ENCODE measurements at regions not wholly inside any gene's neighbourhood (a gene's known extent, or its start where the extent isn't known, plus 50 kb on each side); places are given as distances from the start of the nearest gene placed in this dataset.

- CTCF ChIA-PET (ENCODE audit: partially characterized antibody) = interaction anchor here (1.0 to 1.6 kb wide), 2 partner anchors 49 to 238 kb away, joined by 3 read pairs; no protein-coding TSS in a partner anchor
- no peak overlapping the region for H3K56ac ChIP-seq (replicated peaks; ENCODE audit: insufficient read length, low read depth, low read length)
- no peak overlapping the region for H2BK15ac ChIP-seq (ENCODE audit: low read length)
- no peaks in the 10 kb centered on the region; the same call in 1 of the 2 replicates for H3K23me2 ChIP-seq (ENCODE audit: low read depth, low read length)
- no peak overlapping the region for H2AK5ac ChIP-seq (ENCODE audit: low read depth, low read length)
- H3K79me2 ChIP-seq (ENCODE audit: control insufficient read depth in 1 of 2, insufficient read depth in 2 of 2, low read length in 2 of 2) = no peaks in the 10 kb centered on the region
- H2BK12ac ChIP-seq (ENCODE audit: low read depth, low read length) = no peak overlapping the region
- no peak for FAIRE-seq
- H3K18ac ChIP-seq (ENCODE audit: extremely low read depth, low read length) = no peak overlapping the region
- H3K4ac ChIP-seq (replicated peaks; ENCODE audit: insufficient read length, low read depth, low read length) = no peak overlapping the region
- H4K91ac ChIP-seq (replicated peaks; ENCODE audit: insufficient read length, low read length) = no peak overlapping the region
- H3K4me3 ChIP-seq (ENCODE audit: extremely low read depth in 1 of 4, insufficient read depth in 2 of 4, low read depth in 3 of 4, low read length in 4 of 4) = no peak overlapping the region
- TF ChIP-seq TAF7 (optimal IDR thresholded peaks at IDR 0.05; ENCODE audit: borderline replicate concordance, low read depth, low read length) (no peak), ATF3 (IDR thresholded peaks at IDR 0.05; ENCODE audit: insufficient read depth, low read depth, low read length) (no peak), ATF2 (IDR thresholded peaks at IDR 0.05; ENCODE audit: low read length) (no peak), TEAD4 (IDR thresholded peaks at IDR 0.05; ENCODE audit: low read depth, low read length) (no peak), SIRT6 (IDR thresholded peaks at IDR 0.05; ENCODE audit: low read length) (no peak), POLR2AphosphoS5 (IDR thresholded peaks at IDR 0.05; ENCODE audit: low read depth, low read length) (no peak), POU5F1 (IDR thresholded peaks at IDR 0.05; ENCODE audit: low read depth, low read length) (no peak), SIN3A (conservative IDR thresholded peaks at IDR 0.05 in 1 of 2, IDR thresholded peaks at IDR 0.05 in 1 of 2; ENCODE audit: low read depth in 1 of 2, low read length in 2 of 2) (no peak)
- no peak overlapping the region for H3K4me2 ChIP-seq (ENCODE audit: insufficient read depth in 1 of 2, low read depth in 2 of 2, low read length in 2 of 2)
- no peak overlapping the region for H3K27ac ChIP-seq (ENCODE audit: low read depth, low read length)
- DNase-seq (ENCODE audit: low read depth in 1 of 2, low spot score in 2 of 2) = no peak
- no peak overlapping the region for H2BK5ac ChIP-seq (ENCODE audit: low read depth, low read length)
- no peaks in the 10 kb centered on the region for H3K36me3 ChIP-seq (ENCODE audit: control insufficient read depth in 2 of 4, insufficient read depth in 4 of 4, low read length in 3 of 4)
- no peak overlapping the region for H2BK20ac ChIP-seq (ENCODE audit: low read length)
- no peaks in the 10 kb centered on the region for H3K79me1 ChIP-seq (ENCODE audit: low read depth, low read length)
- H4K20me1 ChIP-seq (replicated peaks in 1 of 2; ENCODE audit: control insufficient read depth in 1 of 2, insufficient read depth in 2 of 2, low read length in 2 of 2) = no peaks in the 10 kb centered on the region
- no peak overlapping the region for H2BK120ac ChIP-seq (replicated peaks; ENCODE audit: low read depth, low read length)
- no peaks in the 10 kb centered on the region for H3K27me3 ChIP-seq (replicated peaks in 1 of 4; ENCODE audit: control insufficient read depth in 3 of 4, extremely low read depth in 1 of 4, insufficient read depth in 3 of 4, low read length in 3 of 4)
- WGBS, 2 experiments (ENCODE audit: extremely low coverage in 1 of 2, insufficient coverage in 1 of 2, insufficient read length in 1 of 2, insufficient replicate concordance in 2 of 2, low coverage in 1 of 2, low lambda C conversion rate in 2 of 2, missing lambda C conversion rate in 1 of 2) = 85% methylated on average over 2 of the region's 2 CpGs; no CpG with 5 or more reads in 1 of the 2 experiments
- H3K9me3 ChIP-seq (ENCODE audit: insufficient read depth in 2 of 2, low read depth in 1 of 2, low read length in 1 of 2) = no peaks in the 10 kb centered on the region
- peaks cover 0 to 2% (median 0%) of the 10 kb centered on the region in 4 experiments; a peak in 1 of 7 replicates for H3K4me1 ChIP-seq (replicated peaks in 1 of 4; ENCODE audit: control insufficient read depth in 3 of 4, insufficient read depth in 4 of 4, low read length in 3 of 4)
- H3K14ac ChIP-seq (ENCODE audit: insufficient read length) = no peak overlapping the region
- no peak overlapping the region for H2AFZ ChIP-seq (ENCODE audit: low read length)
- no peak overlapping the region for H3K9ac ChIP-seq (replicated peaks in 1 of 4; ENCODE audit: extremely low read depth in 1 of 4, low read depth in 3 of 4, low read length in 3 of 4)
- no peak overlapping the region for H4K8ac ChIP-seq (ENCODE audit: extremely low read depth, insufficient read depth, low read length)
- POLR2A ChIA-PET (ENCODE audit: partially characterized antibody) = no interaction called here
- H3K23ac ChIP-seq (ENCODE audit: insufficient read length) = no peak overlapping the region
- no peak overlapping the region for H4K5ac ChIP-seq (ENCODE audit: insufficient read length, low read depth, low read length)
Measured at GRCh38 chr6:12527339-12527738, 189.2 kb upstream of the PHACTR1 start.

Measured in H1 (cell line).